Endothelial cell of umbilical vein (primary cell): ENCODE measurements at regions not wholly inside any gene's neighbourhood (a gene's known extent, or its start where the extent isn't known, plus 50 kb on each side); places are given as distances from the start of the nearest gene placed in this dataset.
"Not testable (repeated sequence)": the region's sequence is repeated elsewhere in the genome, so short reads cannot be mapped to it uniquely, and the experiment has no call there.

ENCODE experiments used
- CTCF ChIP-seq, 2 donors: IDR thresholded peaks; 1 replicate in 1 of 2; 2 replicates in 1 of 2; pipeline ENCODE4 v1.5.1; 2011; ENCODE audit warnings: low read length in 2 of 2, mild to moderate bottlenecking in 2 of 2, moderate library complexity in 2 of 2, control low read depth in 1 of 2, inconsistent platforms in 1 of 2, low read depth in 1 of 2; ENCODE audit not compliant: insufficient read depth in 1 of 2; ENCODE audit errors: extremely low read depth in 1 of 2
- EZH2 ChIP-seq: IDR thresholded peaks from 2 replicates; pipeline ENCODE4 v1.6.1; 2012; ENCODE audit warnings: borderline replicate concordance, low read depth, mild to moderate bottlenecking, moderate library complexity, low read length, inconsistent platforms; ENCODE audit not compliant: severe bottlenecking
- FOS ChIP-seq: IDR thresholded peaks from 2 replicates; pipeline ENCODE4 v1.6.1; 2011; ENCODE audit warnings: mild to moderate bottlenecking, low read length, moderate library complexity, borderline replicate concordance; ENCODE audit not compliant: insufficient read depth
- JUN ChIP-seq: IDR thresholded peaks from 2 replicates; pipeline ENCODE4 v1.6.1; 2011; ENCODE audit warnings: borderline replicate concordance, low read depth; ENCODE audit not compliant: insufficient read length, insufficient read depth
- MYC ChIP-seq: IDR thresholded peaks from one replicate; pipeline ENCODE4 v1.6.1; 2011; ENCODE audit warnings: mild to moderate bottlenecking, low read depth, low read length
- POLR2A ChIP-seq: IDR thresholded peaks from 2 replicates; pipeline ENCODE4 v1.6.1; 2012; ENCODE audit warnings: low read depth, mild to moderate bottlenecking, control low read depth, low read length
- POLR2AphosphoS5 ChIP-seq: IDR thresholded peaks from 2 replicates; pipeline ENCODE4 v1.6.1; 2012; ENCODE audit warnings: low read depth, mild to moderate bottlenecking, control low read depth, low read length, moderate library complexity; ENCODE audit not compliant: insufficient read depth

- TF ChIP-seq FOS; CTCF (IDR thresholded peaks at IDR 0.05; ENCODE audit: extremely low read depth in 1 of 2, insufficient read depth in 1 of 2, low read depth in 1 of 2, low read length in 2 of 2); MYC; JUN; POLR2A; POLR2AphosphoS5; EZH2: not testable (repeated sequence)
Observed at GRCh38 chr1:206320227-206320626, 116.9 kb downstream of the SRGAP2 start.
